Keratinocyte (primary cell): ENCODE measurements at regions not wholly inside any gene's neighbourhood (a gene's known extent, or its start where the extent isn't known, plus 50 kb on each side); places are given as distances from the start of the nearest gene placed in this dataset.

Experiments
- DNase-seq: peaks from one replicate; pipeline ENCODE4 v3.0.0-alpha.2; 2011; ENCODE audit warnings: low read depth, missing footprints, low spot score
- FAIRE-seq: peaks from 2 replicates; lab custom pipeline; 2011; peaks lifted over from hg19 to GRCh38; lab: Jason Lieb, UNC
- H2AFZ ChIP-seq: 2 replicates; pipeline ENCODE4 v1.6.0; 2012; ENCODE audit warnings: low read length, control low read depth, inconsistent platforms; ENCODE audit not compliant: control insufficient read depth
- H3K27ac ChIP-seq: 2 replicates; pipeline ENCODE4 v1.5.1; 2011; ENCODE audit warnings: low read length; ENCODE audit not compliant: control insufficient read depth, insufficient read depth
- H3K27me3 ChIP-seq: 3 replicates; pipeline ENCODE4 v1.6.0; 2011; ENCODE audit warnings: low read length; ENCODE audit not compliant: control insufficient read depth, insufficient read depth; ENCODE audit errors: extremely low read depth
- H3K36me3 ChIP-seq, 2 experiments: 2 replicates in 1 of 2; 3 replicates in 1 of 2; pipeline ENCODE4 v1.5.1; 2011; ENCODE audit warnings: low read length in 2 of 2, mild to moderate bottlenecking in 1 of 2; ENCODE audit not compliant: control insufficient read depth in 2 of 2, insufficient read depth in 2 of 2; ENCODE audit errors: extremely low read depth in 1 of 2
- H3K4me1 ChIP-seq: 3 replicates; pipeline ENCODE4 v1.5.1; 2011; ENCODE audit warnings: low read length; ENCODE audit not compliant: control insufficient read depth, insufficient read depth; ENCODE audit errors: extremely low read depth
- H3K4me2 ChIP-seq: 3 replicates; pipeline ENCODE4 v1.6.0; 2011; ENCODE audit warnings: low read depth, low read length; ENCODE audit not compliant: control insufficient read depth, insufficient read depth; ENCODE audit errors: extremely low read depth
- H3K4me3 ChIP-seq, 3 experiments: fragments of 200-600 bp in 1 of 3; sonication (generic) in 1 of 3; 2 replicates in 2 of 3; 3 replicates in 1 of 3; pipeline ENCODE4 v1.5.1; 2011 to 2016; ENCODE audit warnings: low read length in 3 of 3, mild to moderate bottlenecking in 3 of 3, control low read depth in 2 of 3, inconsistent platforms in 1 of 3, low read depth in 1 of 3, mixed read lengths in 1 of 3, mixed run types in 1 of 3, moderate library complexity in 1 of 3; ENCODE audit not compliant: control insufficient read depth in 2 of 3, insufficient read depth in 2 of 3; ENCODE audit errors: extremely low read depth in 1 of 3
- H3K79me2 ChIP-seq: 2 replicates; pipeline ENCODE4 v1.6.0; 2012; ENCODE audit warnings: low read length; ENCODE audit not compliant: control insufficient read depth, insufficient read depth
- H3K9ac ChIP-seq: 3 replicates; pipeline ENCODE4 v1.6.0; 2011; ENCODE audit warnings: low read length; ENCODE audit not compliant: control insufficient read depth, insufficient read depth; ENCODE audit errors: extremely low read depth
- H3K9me1 ChIP-seq: 3 replicates; pipeline ENCODE4 v1.6.0; 2011; ENCODE audit warnings: low read length; ENCODE audit not compliant: control insufficient read depth, insufficient read depth; ENCODE audit errors: extremely low read depth
- H3K9me3 ChIP-seq: 2 replicates; pipeline ENCODE4 v1.5.1; 2012; ENCODE audit warnings: low read depth, low read length; ENCODE audit not compliant: control insufficient read depth
- H4K20me1 ChIP-seq: 3 replicates; pipeline ENCODE4 v1.6.0; 2011; ENCODE audit warnings: low read length; ENCODE audit not compliant: control insufficient read depth, insufficient read depth; ENCODE audit errors: extremely low read depth
- EZH2 ChIP-seq: IDR thresholded peaks from one replicate; pipeline ENCODE4 v1.6.1; 2012; ENCODE audit warnings: inconsistent platforms, mild to moderate bottlenecking, low read length, moderate library complexity
- dilution Hi-C: fragments of 300-500 bp; cut with MboI; formaldehyde crosslinking; loops from one replicate; pipeline ENCODE4 v1.7.0; 2020; ENCODE audit warnings: low sequenced_read_pairs; ENCODE audit not compliant: extremely low pct_ligation_motif_present
- TF ChIP-seq, protein P1 (sequence below), 3 experiments: IDR thresholded peaks in 1 of 3; conservative IDR thresholded peaks in 1 of 3; optimal IDR thresholded peaks in 1 of 3; 2 replicates in 2 of 3; 3 replicates in 1 of 3; pipeline versions ENCODE3 to v1.5.1; 2011; ENCODE audit warnings: low read length in 3 of 3, mild to moderate bottlenecking in 3 of 3, moderate library complexity in 2 of 3, control low read depth in 1 of 3, inconsistent platforms in 1 of 3; ENCODE audit not compliant: insufficient read depth in 2 of 3; ENCODE audit errors: extremely low read depth in 1 of 3

DNA sequence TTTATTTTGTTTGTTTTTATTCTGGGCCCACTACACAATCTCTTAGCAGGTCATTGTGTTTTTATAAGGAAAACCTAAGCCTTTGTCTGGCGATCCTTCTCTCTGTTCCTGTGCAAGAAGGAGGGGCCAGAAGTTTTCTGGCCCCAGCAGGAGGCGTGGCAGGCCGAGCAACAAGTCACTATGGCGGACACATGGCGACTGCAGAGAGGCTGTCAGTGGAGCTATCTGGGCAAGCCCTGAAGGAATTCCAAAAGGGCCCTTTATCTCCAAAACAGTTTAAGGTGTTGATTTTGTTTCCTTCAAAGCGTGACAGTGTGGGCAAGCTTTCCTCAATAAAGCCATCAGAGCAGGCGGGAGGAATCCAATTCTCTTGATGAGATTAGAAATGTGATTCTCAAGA, 118.8 kb upstream of the CTAGE1 start:
- Histone ChIP-seq H3K27ac (no peak overlapping the region), H3K4me1 (no peaks in the 10 kb centered on the region), H4K20me1 (no peaks in the 10 kb centered on the region), H3K9me3 (no peaks in the 10 kb centered on the region), H3K9ac (no peak overlapping the region), H3K36me3 (no peaks in the 10 kb centered on the region), H3K27me3 (no peaks in the 10 kb centered on the region), H3K79me2 (no peaks in the 10 kb centered on the region), H3K4me3 (no peak overlapping the region), H2AFZ (no peak overlapping the region), H3K9me1 (no peaks in the 10 kb centered on the region), H3K4me2 (no peak overlapping the region)
- TF ChIP-seq, protein P1, sequence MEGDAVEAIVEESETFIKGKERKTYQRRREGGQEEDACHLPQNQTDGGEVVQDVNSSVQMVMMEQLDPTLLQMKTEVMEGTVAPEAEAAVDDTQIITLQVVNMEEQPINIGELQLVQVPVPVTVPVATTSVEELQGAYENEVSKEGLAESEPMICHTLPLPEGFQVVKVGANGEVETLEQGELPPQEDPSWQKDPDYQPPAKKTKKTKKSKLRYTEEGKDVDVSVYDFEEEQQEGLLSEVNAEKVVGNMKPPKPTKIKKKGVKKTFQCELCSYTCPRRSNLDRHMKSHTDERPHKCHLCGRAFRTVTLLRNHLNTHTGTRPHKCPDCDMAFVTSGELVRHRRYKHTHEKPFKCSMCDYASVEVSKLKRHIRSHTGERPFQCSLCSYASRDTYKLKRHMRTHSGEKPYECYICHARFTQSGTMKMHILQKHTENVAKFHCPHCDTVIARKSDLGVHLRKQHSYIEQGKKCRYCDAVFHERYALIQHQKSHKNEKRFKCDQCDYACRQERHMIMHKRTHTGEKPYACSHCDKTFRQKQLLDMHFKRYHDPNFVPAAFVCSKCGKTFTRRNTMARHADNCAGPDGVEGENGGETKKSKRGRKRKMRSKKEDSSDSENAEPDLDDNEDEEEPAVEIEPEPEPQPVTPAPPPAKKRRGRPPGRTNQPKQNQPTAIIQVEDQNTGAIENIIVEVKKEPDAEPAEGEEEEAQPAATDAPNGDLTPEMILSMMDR (optimal IDR thresholded peaks at IDR 0.05 in 1 of 3, IDR thresholded peaks at IDR 0.05 in 1 of 3, conservative IDR thresholded peaks at IDR 0.05 in 1 of 3; ENCODE audit: extremely low read depth in 1 of 3, insufficient read depth in 2 of 3, low read length in 3 of 3): no peak
- no peak for TF ChIP-seq EZH2
- dilution Hi-C loops: no loop called here
- FAIRE-seq (no peak), DNase-seq (no peak)

DNA sequence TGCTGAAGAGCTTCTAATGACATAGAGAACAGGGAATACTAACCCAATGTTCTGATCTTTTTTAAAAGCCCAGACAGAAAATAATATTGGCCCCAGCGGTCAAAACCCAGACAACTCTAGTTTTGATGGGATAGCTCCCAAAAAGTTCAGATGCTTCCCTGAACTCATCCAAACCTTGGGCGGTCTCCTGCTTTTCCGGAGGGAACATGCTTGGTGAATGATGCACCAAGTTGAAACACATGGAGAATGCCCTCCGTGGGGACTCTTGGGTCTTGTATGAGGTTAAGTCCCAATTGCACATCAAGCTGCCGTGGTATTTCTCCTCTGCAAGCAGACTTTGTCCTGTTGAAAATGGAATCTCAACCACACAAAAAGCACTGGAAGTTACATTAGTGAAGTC, 120.7 kb upstream of the CTAGE1 start:
- Histone ChIP-seq H3K9me3 (no peaks in the 10 kb centered on the region), H3K27me3 (no peaks in the 10 kb centered on the region), H3K4me3 (no peak overlapping the region), H3K27ac (no peak overlapping the region), H3K9ac (no peak overlapping the region), H3K9me1 (no peaks in the 10 kb centered on the region), H3K79me2 (no peaks in the 10 kb centered on the region), H3K4me2 (no peak overlapping the region), H3K36me3 (no peaks in the 10 kb centered on the region), H4K20me1 (no peaks in the 10 kb centered on the region), H2AFZ (no peak overlapping the region), H3K4me1 (no peaks in the 10 kb centered on the region)
- dilution Hi-C loops: no loop called here
- DNase-seq: no peak
- TF ChIP-seq EZH2: no peak
- TF ChIP-seq, protein P1 (optimal IDR thresholded peaks at IDR 0.05 in 1 of 3, IDR thresholded peaks at IDR 0.05 in 1 of 3, conservative IDR thresholded peaks at IDR 0.05 in 1 of 3; ENCODE audit: extremely low read depth in 1 of 3, insufficient read depth in 2 of 3, low read length in 3 of 3): no peak
- FAIRE-seq: no peak
